ENCODE measurements at regions not wholly inside any gene's neighbourhood (a gene's known extent, or its start where the extent isn't known, plus 50 kb on each side); places are given as distances from the start of the nearest gene placed in this dataset.

GRCh38 chr16:35906440-35906839, 2447.0 kb downstream of the TP53TG3F start:
- Histone ChIP-seq H3K27me3 (no peaks in the 10 kb centered on the region), H3K4me3 (no peak overlapping the region), H3K36me3 (no peaks in the 10 kb centered on the region), H3K27ac (no peak overlapping the region), H3K9me3 (no peaks in the 10 kb centered on the region), H3K4me1 (no peaks in the 10 kb centered on the region)
- intact Hi-C loops (cut with DNase I; ENCODE audit: low total_unique reads) (no loop called here), in situ Hi-C loops (cut with MboI; ENCODE audit: low sequenced_read_pairs in 4 of 4) (no loop called here)
- ATAC-seq (no peak), DNase-seq (no peak)
- TF ChIP-seq, protein P1, sequence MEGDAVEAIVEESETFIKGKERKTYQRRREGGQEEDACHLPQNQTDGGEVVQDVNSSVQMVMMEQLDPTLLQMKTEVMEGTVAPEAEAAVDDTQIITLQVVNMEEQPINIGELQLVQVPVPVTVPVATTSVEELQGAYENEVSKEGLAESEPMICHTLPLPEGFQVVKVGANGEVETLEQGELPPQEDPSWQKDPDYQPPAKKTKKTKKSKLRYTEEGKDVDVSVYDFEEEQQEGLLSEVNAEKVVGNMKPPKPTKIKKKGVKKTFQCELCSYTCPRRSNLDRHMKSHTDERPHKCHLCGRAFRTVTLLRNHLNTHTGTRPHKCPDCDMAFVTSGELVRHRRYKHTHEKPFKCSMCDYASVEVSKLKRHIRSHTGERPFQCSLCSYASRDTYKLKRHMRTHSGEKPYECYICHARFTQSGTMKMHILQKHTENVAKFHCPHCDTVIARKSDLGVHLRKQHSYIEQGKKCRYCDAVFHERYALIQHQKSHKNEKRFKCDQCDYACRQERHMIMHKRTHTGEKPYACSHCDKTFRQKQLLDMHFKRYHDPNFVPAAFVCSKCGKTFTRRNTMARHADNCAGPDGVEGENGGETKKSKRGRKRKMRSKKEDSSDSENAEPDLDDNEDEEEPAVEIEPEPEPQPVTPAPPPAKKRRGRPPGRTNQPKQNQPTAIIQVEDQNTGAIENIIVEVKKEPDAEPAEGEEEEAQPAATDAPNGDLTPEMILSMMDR (IDR thresholded peaks at IDR 0.05 in 4 of 5, conservative IDR thresholded peaks at IDR 0.05 in 1 of 5): no peak
- TF ChIP-seq POLR2A (IDR thresholded peaks at IDR 0.05): no peak

DNA sequence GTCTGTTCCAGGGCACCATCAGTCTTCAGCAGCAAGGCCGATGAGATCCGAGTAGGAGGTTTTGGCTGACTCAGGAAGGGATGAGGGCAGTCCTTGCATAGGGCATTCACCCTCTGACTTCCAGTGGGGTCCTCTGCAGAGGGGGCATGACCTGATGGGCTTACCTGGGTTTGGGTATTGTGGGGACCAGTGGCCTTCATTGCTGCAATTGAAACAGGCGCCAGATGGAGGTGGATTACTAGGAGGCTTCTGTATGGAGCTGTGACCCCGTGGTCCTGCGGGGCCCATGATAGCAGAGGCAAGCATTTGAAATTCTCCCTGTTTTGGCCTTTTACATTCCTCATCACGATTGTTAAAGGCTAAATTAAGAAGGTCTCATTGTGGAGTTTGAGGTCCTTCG, 2448.7 kb downstream of the TP53TG3F start:
- no peak for DNase-seq
- Histone ChIP-seq H3K27ac (no peak overlapping the region), H3K4me3 (no peak overlapping the region), H3K27me3 (no peaks in the 10 kb centered on the region), H3K9me3 (no peaks in the 10 kb centered on the region), H3K36me3 (no peaks in the 10 kb centered on the region), H3K4me1 (no peaks in the 10 kb centered on the region)
- intact Hi-C loops (cut with DNase I; ENCODE audit: low total_unique reads): no loop called here
- TF ChIP-seq POLR2A (IDR thresholded peaks at IDR 0.05): no peak
- TF ChIP-seq, protein P1 (IDR thresholded peaks at IDR 0.05 in 4 of 5, conservative IDR thresholded peaks at IDR 0.05 in 1 of 5): no peak
- in situ Hi-C loops (cut with MboI; ENCODE audit: low sequenced_read_pairs in 4 of 4): no loop called here
- ATAC-seq: no peak

GRCh38 chr16:35908942-35909341, 2449.5 kb downstream of the TP53TG3F start:
- no peaks in the 10 kb centered on the region for H3K36me3 ChIP-seq
- DNase-seq: no peak
- no peak overlapping the region for H3K27ac ChIP-seq
- intact Hi-C loops (cut with DNase I; ENCODE audit: low total_unique reads) (no loop called here), in situ Hi-C loops (cut with MboI; ENCODE audit: low sequenced_read_pairs in 4 of 4) (no loop called here)
- TF ChIP-seq POLR2A (IDR thresholded peaks at IDR 0.05): no peak
- TF ChIP-seq, protein P1 (IDR thresholded peaks at IDR 0.05 in 4 of 5, conservative IDR thresholded peaks at IDR 0.05 in 1 of 5): no peak
- no peaks in the 10 kb centered on the region for H3K27me3 ChIP-seq
- no peaks in the 10 kb centered on the region for H3K9me3 ChIP-seq
- no peak for ATAC-seq
- H3K4me3 ChIP-seq: no peak overlapping the region
- H3K4me1 ChIP-seq: no peaks in the 10 kb centered on the region

- Histone ChIP-seq H3K4me3 (no peak overlapping the region), H3K27ac (no peak overlapping the region), H3K27me3 (no peaks in the 10 kb centered on the region), H3K36me3 (no peaks in the 10 kb centered on the region), H3K4me1 (no peaks in the 10 kb centered on the region), H3K9me3 (no peaks in the 10 kb centered on the region)
- no peak for DNase-seq
- TF ChIP-seq, protein P1 (IDR thresholded peaks at IDR 0.05 in 4 of 5, conservative IDR thresholded peaks at IDR 0.05 in 1 of 5): no peak
- TF ChIP-seq POLR2A (IDR thresholded peaks at IDR 0.05): no peak
- no peak for ATAC-seq
- in situ Hi-C loops (cut with MboI; ENCODE audit: low sequenced_read_pairs in 4 of 4): no loop called here
- intact Hi-C loops (cut with DNase I; ENCODE audit: low total_unique reads): no loop called here
Measured at GRCh38 chr16:35909351-35909954, 2450.0 kb downstream of the TP53TG3F start.

- no peak for ATAC-seq
- Histone ChIP-seq H3K9me3 (no peaks in the 10 kb centered on the region), H3K4me3 (no peak overlapping the region), H3K4me1 (no peaks in the 10 kb centered on the region), H3K36me3 (no peaks in the 10 kb centered on the region), H3K27ac (no peak overlapping the region), H3K27me3 (no peaks in the 10 kb centered on the region)
- intact Hi-C loops (cut with DNase I; ENCODE audit: low total_unique reads): no loop called here
- TF ChIP-seq POLR2A (IDR thresholded peaks at IDR 0.05): no peak
- TF ChIP-seq, protein P1 (IDR thresholded peaks at IDR 0.05 in 4 of 5, conservative IDR thresholded peaks at IDR 0.05 in 1 of 5): no peak
- no peak for DNase-seq
- in situ Hi-C loops (cut with MboI; ENCODE audit: low sequenced_read_pairs in 4 of 4): no loop called here
Measured at GRCh38 chr16:35910409-35910808, 2451.0 kb downstream of the TP53TG3F start.

Measured in gastrocnemius medialis (tissue), 4 donors.